Sigmoid colon (tissue), 4 donors: ENCODE measurements at regions not wholly inside any gene's neighbourhood (a gene's known extent, or its start where the extent isn't known, plus 50 kb on each side); places are given as distances from the start of the nearest gene placed in this dataset.

ENCODE experiments used
- EP300 ChIP-seq, 4 donors: sonication (generic); formaldehyde crosslinking; IDR thresholded peaks; one replicate each; pipeline ENCODE4 v1.6.1; 2017; ENCODE audit warnings: antibody characterized with exemption in 4 of 4
- POLR2A ChIP-seq, 2 donors: fragments of 450-650 bp; IDR thresholded peaks; one replicate each; pipeline ENCODE4 v1.6.1; 2016; ENCODE audit warnings: antibody characterized with exemption in 2 of 2, mild to moderate bottlenecking in 2 of 2, moderate library complexity in 2 of 2
- POLR2AphosphoS5 ChIP-seq, 4 donors: sonication (generic); formaldehyde crosslinking; IDR thresholded peaks; one replicate each; pipeline ENCODE4 v1.6.1; 2017; ENCODE audit warnings: antibody characterized with exemption in 4 of 4

DNA sequence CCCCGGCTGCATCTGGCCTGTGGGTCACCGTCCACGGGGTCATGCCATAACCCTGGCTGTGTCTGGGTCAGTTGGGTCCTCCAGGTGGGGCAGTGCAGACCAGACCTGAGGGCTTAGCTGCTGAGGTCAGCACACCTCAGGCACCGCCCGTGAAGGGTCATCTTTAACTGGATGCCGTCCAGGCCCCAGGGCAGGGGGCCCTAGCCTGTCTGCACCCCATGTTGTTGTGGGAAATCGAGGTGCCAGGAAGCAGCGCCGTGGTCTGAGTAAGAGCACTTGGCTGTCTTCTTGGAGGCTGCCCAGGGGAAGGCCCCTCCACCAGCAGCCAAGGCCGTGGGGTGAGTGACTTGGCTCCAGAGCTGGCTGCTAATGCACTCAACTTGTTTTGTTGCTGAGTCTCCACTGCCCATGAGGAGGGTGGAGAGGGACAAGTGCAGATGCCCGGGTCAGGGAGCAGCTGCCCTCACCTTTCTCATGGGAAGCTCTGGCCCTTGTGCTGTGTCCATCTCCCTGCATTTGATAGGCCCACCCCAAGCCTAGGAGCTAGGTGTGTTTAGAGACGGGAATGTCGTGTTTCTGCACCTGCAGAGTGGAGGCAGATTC, 317.2 kb downstream of the TMEM121 start:
- TF ChIP-seq POLR2A (IDR thresholded peaks at IDR 0.05) (no peak), EP300 (IDR thresholded peaks at IDR 0.05) (no peak), POLR2AphosphoS5 (IDR thresholded peaks at IDR 0.05) (no peak)
